GM13977 (cell line): ENCODE measurements at regions not wholly inside any gene's neighbourhood (a gene's known extent, or its start where the extent isn't known, plus 50 kb on each side); places are given as distances from the start of the nearest gene placed in this dataset.

Source experiments
- DNase-seq: peaks from one replicate; pipeline ENCODE4 v3.0.0; 2012; ENCODE audit warnings: low spot score
- in situ Hi-C: fragments of 300-500 bp; cut with MboI; formaldehyde crosslinking; loops from one replicate; pipeline ENCODE4 v1.12.0; 2022; ENCODE audit warnings: low sequenced_read_pairs, low pct_unique_long_range_greater_than_20kb, mixed read lengths, inconsistent platforms; ENCODE audit not compliant: unreplicated experiment
- TF ChIP-seq, protein P1 (sequence below): IDR thresholded peaks from 2 replicates; pipeline ENCODE4 v1.5.1; 2012; ENCODE audit warnings: mild to moderate bottlenecking, control low read depth; ENCODE audit not compliant: insufficient read depth; ENCODE audit errors: extremely low read depth, missing control alignments

DNA sequence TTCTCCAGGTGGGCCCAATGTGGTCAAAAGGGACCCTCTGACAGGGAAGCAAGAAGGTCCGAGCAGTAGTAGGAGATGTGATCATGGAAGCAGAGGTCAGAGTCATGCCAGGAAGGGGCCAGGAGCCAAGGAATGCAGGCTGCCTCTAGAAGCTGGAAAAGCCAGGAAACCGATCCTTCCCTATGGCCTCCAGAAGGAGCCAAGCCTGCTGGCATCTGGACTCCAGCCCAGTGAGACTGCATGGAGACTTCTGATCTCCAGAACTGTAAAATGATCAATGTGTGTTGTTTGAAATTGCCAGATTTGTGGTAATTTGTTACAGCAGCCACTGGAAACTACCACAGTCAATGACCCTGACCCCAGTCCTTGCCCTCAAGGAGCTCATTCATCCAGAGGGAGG lies 56.8 kb upstream of the SPATA12 start:
- DNase-seq, result no peak
- in situ Hi-C loops, result no loop called here

DNA sequence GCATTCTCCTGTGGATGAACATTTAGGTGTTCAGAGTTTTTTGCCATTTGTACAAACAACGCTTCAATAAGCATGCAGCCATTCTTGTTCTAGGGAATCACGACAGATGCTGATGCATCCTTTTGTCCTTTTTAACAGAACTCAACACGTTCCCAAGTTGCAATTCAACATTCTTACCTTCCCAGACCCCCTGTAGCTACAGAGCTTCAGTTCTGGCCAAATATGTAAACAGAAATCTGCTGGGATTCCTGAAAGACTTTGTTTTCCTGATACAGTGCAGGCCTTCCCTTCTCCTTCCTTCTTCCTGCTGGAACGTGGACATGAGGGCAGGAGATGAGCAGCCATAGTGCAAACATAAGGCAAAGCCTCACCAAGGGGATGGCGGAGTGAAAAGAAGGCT lies 59.1 kb upstream of the SPATA12 start:
- in situ Hi-C loops, result no loop called here
- DNase-seq, result no peak
- TF ChIP-seq, protein P1, sequence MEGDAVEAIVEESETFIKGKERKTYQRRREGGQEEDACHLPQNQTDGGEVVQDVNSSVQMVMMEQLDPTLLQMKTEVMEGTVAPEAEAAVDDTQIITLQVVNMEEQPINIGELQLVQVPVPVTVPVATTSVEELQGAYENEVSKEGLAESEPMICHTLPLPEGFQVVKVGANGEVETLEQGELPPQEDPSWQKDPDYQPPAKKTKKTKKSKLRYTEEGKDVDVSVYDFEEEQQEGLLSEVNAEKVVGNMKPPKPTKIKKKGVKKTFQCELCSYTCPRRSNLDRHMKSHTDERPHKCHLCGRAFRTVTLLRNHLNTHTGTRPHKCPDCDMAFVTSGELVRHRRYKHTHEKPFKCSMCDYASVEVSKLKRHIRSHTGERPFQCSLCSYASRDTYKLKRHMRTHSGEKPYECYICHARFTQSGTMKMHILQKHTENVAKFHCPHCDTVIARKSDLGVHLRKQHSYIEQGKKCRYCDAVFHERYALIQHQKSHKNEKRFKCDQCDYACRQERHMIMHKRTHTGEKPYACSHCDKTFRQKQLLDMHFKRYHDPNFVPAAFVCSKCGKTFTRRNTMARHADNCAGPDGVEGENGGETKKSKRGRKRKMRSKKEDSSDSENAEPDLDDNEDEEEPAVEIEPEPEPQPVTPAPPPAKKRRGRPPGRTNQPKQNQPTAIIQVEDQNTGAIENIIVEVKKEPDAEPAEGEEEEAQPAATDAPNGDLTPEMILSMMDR, result no peak

More for the DNA sequence above, 56.8 kb upstream of the SPATA12 start:
- TF ChIP-seq, protein P1, result no peak

DNA sequence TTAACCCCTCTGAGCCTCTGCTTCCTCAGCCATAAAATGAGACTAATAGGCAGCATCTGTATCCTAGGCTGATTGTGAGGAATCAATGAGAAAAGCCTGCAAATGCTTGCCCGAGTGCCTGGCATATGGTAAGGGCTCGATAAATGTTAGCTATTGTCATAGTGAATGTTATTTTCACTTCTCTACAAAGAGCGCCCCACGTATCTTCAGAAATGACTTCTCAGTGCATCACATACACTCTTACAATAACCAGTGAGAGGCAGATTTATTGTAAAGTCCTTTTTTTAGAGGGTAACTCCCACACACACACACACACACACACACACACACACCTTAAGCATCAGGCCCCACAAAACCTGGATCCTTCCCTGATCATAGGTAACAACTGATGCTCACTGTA lies 60.5 kb upstream of the SPATA12 start:
- in situ Hi-C loops, result no loop called here
- TF ChIP-seq, protein P1, result no peak
- DNase-seq, result no peak

DNA sequence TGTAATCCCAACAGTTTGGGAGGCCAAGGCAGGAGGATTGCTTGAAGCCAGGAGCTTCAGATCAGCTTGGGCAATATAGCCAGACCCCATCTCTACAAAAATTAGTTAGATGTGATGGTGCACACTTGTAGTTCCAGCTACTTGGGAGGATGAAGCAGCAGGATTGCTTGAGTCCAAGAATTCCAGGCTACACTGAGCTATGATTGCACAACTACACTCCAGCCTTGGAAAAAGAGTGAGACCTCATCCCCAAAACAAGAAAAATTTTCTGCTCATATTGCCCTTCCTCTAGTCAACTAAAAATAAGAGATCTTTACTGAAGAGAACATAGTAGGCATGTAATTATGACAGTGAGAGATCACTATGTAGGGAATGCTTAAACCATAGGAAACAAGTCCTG lies 60.9 kb upstream of the SPATA12 start:
- in situ Hi-C loops, result loop anchor here (25.0 kb wide), 1 partner anchor 162 kb away; no protein-coding TSS in a partner anchor
- TF ChIP-seq, protein P1, result no peak
- DNase-seq, result no peak

DNA sequence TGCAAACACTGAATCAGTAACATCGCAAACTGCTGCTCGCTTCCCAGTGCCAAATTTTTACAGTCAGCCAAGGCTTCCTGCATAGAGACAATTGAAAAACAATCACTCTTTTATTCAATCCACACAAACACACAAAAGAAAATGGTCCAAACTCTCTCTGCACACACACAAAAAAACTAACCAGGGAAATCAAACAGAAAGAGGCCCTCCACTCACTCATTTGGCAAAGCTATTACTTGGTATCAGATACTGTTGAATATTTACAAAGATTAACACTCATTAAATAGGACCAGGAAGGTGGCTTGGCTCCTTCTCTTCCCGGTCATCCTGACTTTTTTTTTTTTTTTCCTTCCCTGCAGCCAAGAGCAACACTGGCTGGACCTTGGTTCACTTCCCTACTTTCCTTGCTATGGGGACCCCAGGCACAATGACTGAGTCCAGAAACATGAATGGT lies 62.4 kb upstream of the SPATA12 start:
- in situ Hi-C loops, result loop anchor here (25.0 kb wide), 1 partner anchor 161 kb away; no protein-coding TSS in a partner anchor
- DNase-seq, result no peak
- TF ChIP-seq, protein P1, result no peak

DNA sequence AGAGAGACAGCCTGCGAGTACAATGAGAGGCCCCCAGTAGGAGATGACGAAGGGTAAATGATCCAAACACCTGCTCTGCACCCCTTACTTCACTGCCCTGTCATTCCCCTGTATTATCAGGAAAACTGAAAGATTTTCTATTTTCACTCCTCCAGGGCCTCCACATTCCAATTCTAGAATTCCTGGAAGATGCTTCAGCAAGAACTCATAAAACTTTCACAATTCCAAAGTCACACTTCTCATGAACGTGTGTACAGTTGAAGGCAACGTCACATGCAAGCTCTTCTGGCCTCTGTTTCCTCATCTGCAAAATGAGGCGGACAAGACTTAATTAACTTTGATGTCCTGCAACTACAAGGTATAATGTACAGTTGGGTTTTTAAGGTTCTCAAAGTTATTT lies 62.8 kb upstream of the SPATA12 start:
- in situ Hi-C loops, result loop anchor here (25.0 kb wide), 1 partner anchor 160 kb away; no protein-coding TSS in a partner anchor
- TF ChIP-seq, protein P1, result no peak
- no peak for DNase-seq
